ENCODE measurements at regions not wholly inside any gene's neighbourhood (a gene's known extent, or its start where the extent isn't known, plus 50 kb on each side); places are given as distances from the start of the nearest gene placed in this dataset.

- TF ChIP-seq CTCF (IDR thresholded peaks at IDR 0.05): no peak
- no peak for TF ChIP-seq POLR2A (IDR thresholded peaks at IDR 0.05)
These were observed 814.4 kb upstream of the RGS18 start for GRCh38 chr1:191343816-191344215.
